CD14-positive monocyte (primary cell): ENCODE measurements at regions not wholly inside any gene's neighbourhood (a gene's known extent, or its start where the extent isn't known, plus 50 kb on each side); places are given as distances from the start of the nearest gene placed in this dataset.

Experiments
- DNase-seq, 3 donors: peaks; one replicate each; pipeline ENCODE4 v3.0.0-alpha.2; 2011 to 2022
- H2AFZ ChIP-seq: 2 replicates; pipeline ENCODE4 v1.6.0; 2012; ENCODE audit warnings: mild to moderate bottlenecking, low read depth, low read length, inconsistent platforms; ENCODE audit not compliant: insufficient read depth, poor library complexity, severe bottlenecking
- H3K27ac ChIP-seq, 2 donors: 1 replicate in 1 of 2; 2 replicates in 1 of 2; pipeline ENCODE4 v1.5.1; 2012 to 2013; ENCODE audit warnings: low read length in 2 of 2, control low read depth in 1 of 2, inconsistent platforms in 1 of 2, low read depth in 1 of 2, mild to moderate bottlenecking in 1 of 2
- H3K27me3 ChIP-seq, 2 donors: one replicate each; pipeline versions ENCODE4 v1.6.0 to v1.6.1; 2011 to 2013; ENCODE audit warnings: low read length in 2 of 2; ENCODE audit not compliant: control insufficient read depth in 2 of 2, insufficient read depth in 2 of 2
- H3K36me3 ChIP-seq, 2 donors: replicated peaks in 1 of 2; 1 replicate in 1 of 2; 2 replicates in 1 of 2; pipeline versions ENCODE4 v1.5.1 to v1.6.1; 2012 to 2013; ENCODE audit warnings: low read length in 2 of 2, control low read depth in 1 of 2, inconsistent platforms in 1 of 2, mild to moderate bottlenecking in 1 of 2; ENCODE audit not compliant: insufficient read depth in 2 of 2, control insufficient read depth in 1 of 2
- H3K4me1 ChIP-seq, 2 donors: 1 replicate in 1 of 2; 2 replicates in 1 of 2; pipeline versions ENCODE4 v1.5.1 to v1.6.1; 2012 to 2013; ENCODE audit warnings: low read length in 2 of 2, control low read depth in 1 of 2, inconsistent platforms in 1 of 2, mild to moderate bottlenecking in 1 of 2, moderate library complexity in 1 of 2; ENCODE audit not compliant: insufficient read depth in 2 of 2, control insufficient read depth in 1 of 2
- H3K4me2 ChIP-seq: replicated peaks from 2 replicates; pipeline ENCODE3; 2012; ENCODE audit warnings: low read length, moderate library complexity, mild to moderate bottlenecking; ENCODE audit not compliant: poor library complexity, severe bottlenecking; ENCODE audit errors: extremely low read depth
- H3K4me3 ChIP-seq, 3 experiments: fragments of 200-600 bp in 1 of 3; sonication (generic) in 1 of 3; replicated peaks in 1 of 3; 1 replicate in 2 of 3; 2 replicates in 1 of 3; pipeline ENCODE4 v1.5.1; 2011 to 2013; ENCODE audit warnings: low read length in 3 of 3, mild to moderate bottlenecking in 3 of 3, control low read depth in 2 of 3, low read depth in 2 of 3, inconsistent platforms in 1 of 3, moderate library complexity in 1 of 3
- H3K79me2 ChIP-seq: 2 replicates; pipeline ENCODE4 v1.6.0; 2012; ENCODE audit warnings: mild to moderate bottlenecking, control low read depth, inconsistent platforms, low read length, moderate library complexity; ENCODE audit not compliant: insufficient read depth
- H3K9ac ChIP-seq: 2 replicates; pipeline ENCODE4 v1.6.0; 2017; ENCODE audit warnings: low read length, mild to moderate bottlenecking; ENCODE audit not compliant: insufficient read depth, poor library complexity, severe bottlenecking
- H3K9me3 ChIP-seq, 2 donors: replicated peaks in 1 of 2; 1 replicate in 1 of 2; 2 replicates in 1 of 2; pipeline versions ENCODE4 v1.5.1 to v1.6.1; 2012 to 2013; ENCODE audit warnings: low read length in 2 of 2, control low read depth in 1 of 2; ENCODE audit not compliant: control insufficient read depth in 1 of 2, insufficient read depth in 1 of 2
- H4K20me1 ChIP-seq: 2 replicates; pipeline ENCODE4 v1.6.0; 2012; ENCODE audit warnings: mild to moderate bottlenecking, low read length, control low read depth, moderate library complexity; ENCODE audit not compliant: insufficient read depth
- H3K27ac Mint-ChIP-seq, 7 donors: one replicate each; pipeline ENCODE4 v1.8.0; 2020; ENCODE audit warnings: mild to moderate bottlenecking in 7 of 7, mixed read lengths in 7 of 7, moderate library complexity in 6 of 7, inconsistent platforms in 2 of 7
- H3K27me3 Mint-ChIP-seq, 3 donors: one replicate each; pipeline ENCODE4 v1.8.0; 2021 to 2022; ENCODE audit warnings: low read depth in 3 of 3, mild to moderate bottlenecking in 3 of 3, mixed read lengths in 3 of 3, moderate library complexity in 3 of 3, inconsistent platforms in 1 of 3
- H3K36me3 Mint-ChIP-seq, 2 donors: one replicate each; pipeline ENCODE4 v1.8.0; 2020; ENCODE audit warnings: mixed read lengths in 2 of 2, inconsistent platforms in 1 of 2, mild to moderate bottlenecking in 1 of 2
- H3K4me1 Mint-ChIP-seq: one replicate; pipeline ENCODE4 v1.8.0; 2020; ENCODE audit warnings: mild to moderate bottlenecking, mixed read lengths
- H3K4me3 Mint-ChIP-seq, 2 donors: one replicate each; pipeline ENCODE4 v1.8.0; 2020; ENCODE audit warnings: mild to moderate bottlenecking in 2 of 2, mixed read lengths in 2 of 2, moderate library complexity in 1 of 2
- H3K9me3 Mint-ChIP-seq, 7 donors: one replicate each; pipeline ENCODE4 v1.8.0; 2020 to 2022; ENCODE audit warnings: mixed read lengths in 7 of 7, mild to moderate bottlenecking in 6 of 7, moderate library complexity in 6 of 7, inconsistent platforms in 2 of 7
- CTCF ChIP-seq: fragments of 200-600 bp; IDR thresholded peaks from one replicate; pipeline ENCODE4 v1.8.0; 2022; ENCODE audit warnings: antibody characterized with exemption, mild to moderate bottlenecking
- WGBS: methylation state at CpG from one replicate; pipeline ENCODE4 v1.1.5; 2013; ENCODE audit warnings: missing lambda C conversion rate; ENCODE audit not compliant: insufficient coverage; 5-methylcytosine and 5-hydroxymethylcytosine counted together
- intact Hi-C, 2 donors: fragments of 100-400 bp; cut with micrococcal nuclease; formaldehyde crosslinking; loops; one replicate each; pipeline versions ENCODE4 v1.15.0 to v1.15.1; 2023

GRCh38 chr6:113674075-113674474, 183.1 kb upstream of the MARCKS start:
- Mint-ChIP-seq H3K36me3 (no peaks in the 10 kb centered on the region), H3K27ac (peak overlapping the region in 1 of 7 donors; percentile 21), H3K4me3 (no peak overlapping the region), H3K27me3 (peaks cover 0 to 3% (median 2%) of the 10 kb centered on the region in 3 donors), H3K9me3 (no peaks in the 10 kb centered on the region), H3K4me1 (peaks cover 20% of the 10 kb centered on the region)
- no peaks in the 10 kb centered on the region for H3K79me2 ChIP-seq
- no peak for TF ChIP-seq CTCF
- no peaks in the 10 kb centered on the region for H3K27me3 ChIP-seq
- no peaks in the 10 kb centered on the region for H4K20me1 ChIP-seq
- intact Hi-C loops = no loop called here
- no peak overlapping the region for H2AFZ ChIP-seq
- DNase-seq = no peak
- H3K9ac ChIP-seq = no peak overlapping the region
- no peak overlapping the region for H3K4me3 ChIP-seq
- no peak overlapping the region for H3K27ac ChIP-seq
- peaks cover 19 to 22% of the 10 kb centered on the region in 2 donors for H3K4me1 ChIP-seq
- WGBS = 100% methylated on average over 4 of the region's 4 CpGs
- no peak overlapping the region for H3K4me2 ChIP-seq
- H3K36me3 ChIP-seq = no peaks in the 10 kb centered on the region
- no peaks in the 10 kb centered on the region for H3K9me3 ChIP-seq

- H3K4me2 ChIP-seq = no peak overlapping the region
- no peak overlapping the region for H2AFZ ChIP-seq
- peaks cover 19 to 20% of the 10 kb centered on the region in 2 donors for H3K4me1 ChIP-seq
- H3K36me3 Mint-ChIP-seq = no peaks in the 10 kb centered on the region
- peak overlapping the region in 1 of 7 donors; percentile 38 for H3K27ac Mint-ChIP-seq
- intact Hi-C loops = no loop called here
- H3K4me3 ChIP-seq = no peak overlapping the region
- no peak overlapping the region for H3K9ac ChIP-seq
- whole genome bisulfite sequencing = no CpG with 5 or more reads among the region's 4 CpGs
- H3K4me3 Mint-ChIP-seq = no peak overlapping the region
- no peaks in the 10 kb centered on the region for H3K79me2 ChIP-seq
- no peak for TF ChIP-seq CTCF
- no peaks in the 10 kb centered on the region for H3K9me3 ChIP-seq
- no peaks in the 10 kb centered on the region for H3K27me3 ChIP-seq
- peaks cover 0 to 2% (median 0%) of the 10 kb centered on the region in 7 donors for H3K9me3 Mint-ChIP-seq
- no peak overlapping the region for H3K27ac ChIP-seq
- DNase-seq = no peak
- peaks cover 0 to 5% (median 3%) of the 10 kb centered on the region in 3 donors for H3K27me3 Mint-ChIP-seq
- H4K20me1 ChIP-seq = no peaks in the 10 kb centered on the region
- no peaks in the 10 kb centered on the region for H3K36me3 ChIP-seq
- peaks cover 18% of the 10 kb centered on the region for H3K4me1 Mint-ChIP-seq
These were observed 181.1 kb upstream of the MARCKS start for GRCh38 chr6:113676057-113676456.
